RWPE2 (cell line): ENCODE measurements at regions not wholly inside any gene's neighbourhood (a gene's known extent, or its start where the extent isn't known, plus 50 kb on each side); places are given as distances from the start of the nearest gene placed in this dataset.

Source experiments
- ATAC-seq: fragments of 200-7000 bp; cut with Tn5 transposase; 3 replicates; pipeline ENCODE4 v1.9.1; 2021; ENCODE audit warnings: low read depth
- DNase-seq: peaks from one replicate; pipeline ENCODE4 v3.0.0-alpha.2; 2020; ENCODE audit warnings: low spot score
- H3K27ac ChIP-seq: fragments of 450-650 bp; 2 replicates; pipeline ENCODE4 v1.5.1; 2017; ENCODE audit warnings: mild to moderate bottlenecking; ENCODE audit not compliant: poor library complexity, severe bottlenecking
- H3K27me3 ChIP-seq: fragments of 250-450 bp; sonication (Bioruptor Pico); 2 replicates; pipeline ENCODE4 v1.5.1; 2021; ENCODE audit warnings: mild to moderate bottlenecking, moderate library complexity; ENCODE audit not compliant: insufficient read depth, poor library complexity, severe bottlenecking
- H3K36me3 ChIP-seq: fragments of 250-450 bp; sonication (Bioruptor Pico); 2 replicates; pipeline ENCODE4 v1.5.1; 2020; ENCODE audit warnings: low read depth, mild to moderate bottlenecking, moderate library complexity
- H3K4me1 ChIP-seq: fragments of 250-450 bp; sonication (Bioruptor Pico); 2 replicates; pipeline ENCODE4 v1.5.1; 2021; ENCODE audit warnings: mild to moderate bottlenecking, moderate library complexity; ENCODE audit not compliant: insufficient read depth, poor library complexity, severe bottlenecking
- H3K4me3 ChIP-seq: fragments of 250-450 bp; sonication (Bioruptor Pico); 2 replicates; pipeline ENCODE4 v1.5.1; 2021; ENCODE audit warnings: mild to moderate bottlenecking, moderate library complexity; ENCODE audit not compliant: severe bottlenecking
- H3K9me3 ChIP-seq: fragments of 250-450 bp; sonication (Bioruptor Pico); 2 replicates; pipeline ENCODE4 v1.5.1; 2021; ENCODE audit warnings: mild to moderate bottlenecking, moderate library complexity; ENCODE audit not compliant: severe bottlenecking
- CTCF ChIP-seq: fragments of 450-650 bp; IDR thresholded peaks from one replicate; pipeline ENCODE4 v1.5.1; 2017; ENCODE audit warnings: mild to moderate bottlenecking, moderate library complexity; ENCODE audit not compliant: poor library complexity, severe bottlenecking

- no peak overlapping the region for H3K4me3 ChIP-seq
- H3K36me3 ChIP-seq = no peaks in the 10 kb centered on the region
- no peaks in the 10 kb centered on the region for H3K9me3 ChIP-seq
- no peak overlapping the region for H3K27ac ChIP-seq
- H3K27me3 ChIP-seq = no peaks in the 10 kb centered on the region
- no peak for TF ChIP-seq CTCF
- DNase-seq = no peak
- H3K4me1 ChIP-seq = no peaks in the 10 kb centered on the region
- no peak for ATAC-seq
These were observed 53.6 kb upstream of the E2F3 start for GRCh38 chr6:20348041-20348440.

- Histone ChIP-seq H3K4me3 (no peak overlapping the region), H3K36me3 (no peaks in the 10 kb centered on the region), H3K9me3 (no peaks in the 10 kb centered on the region), H3K27ac (no peak overlapping the region), H3K27me3 (no peaks in the 10 kb centered on the region), H3K4me1 (no peaks in the 10 kb centered on the region)
- DNase-seq (no peak), ATAC-seq (no peak)
- TF ChIP-seq CTCF = no peak
These were observed 52.5 kb upstream of the E2F3 start for GRCh38 chr6:20349225-20349624.

- H3K4me3 ChIP-seq = no peak overlapping the region
- no peak overlapping the region for H3K27ac ChIP-seq
- no peaks in the 10 kb centered on the region for H3K9me3 ChIP-seq
- no peak for DNase-seq
- H3K36me3 ChIP-seq = no peaks in the 10 kb centered on the region
- peak; percentile 41; the same call in 1 of the 3 replicates for ATAC-seq
- no peaks in the 10 kb centered on the region for H3K4me1 ChIP-seq
- TF ChIP-seq CTCF = no peak
- no peaks in the 10 kb centered on the region for H3K27me3 ChIP-seq
These were observed 51.5 kb upstream of the E2F3 start for GRCh38 chr6:20350215-20350614.

- no peak for DNase-seq
- no peaks in the 10 kb centered on the region for H3K27me3 ChIP-seq
- H3K27ac ChIP-seq = no peak overlapping the region
- no peak overlapping the region for H3K4me3 ChIP-seq
- H3K4me1 ChIP-seq = no peaks in the 10 kb centered on the region
- no peak for ATAC-seq
- TF ChIP-seq CTCF = no peak
- H3K36me3 ChIP-seq = no peaks in the 10 kb centered on the region
- no peaks in the 10 kb centered on the region for H3K9me3 ChIP-seq
These were observed 50.1 kb upstream of the E2F3 start for GRCh38 chr6:20351534-20351933.
